Upper lobe of left lung (tissue), 4 donors: ENCODE measurements at regions not wholly inside any gene's neighbourhood (a gene's known extent, or its start where the extent isn't known, plus 50 kb on each side); places are given as distances from the start of the nearest gene placed in this dataset.

Experiments used
- POLR2AphosphoS5 ChIP-seq, 2 donors: sonication (generic); formaldehyde crosslinking; IDR thresholded peaks; one replicate each; pipeline ENCODE4 v1.5.1; 2017; ENCODE audit warnings: antibody characterized with exemption in 2 of 2
- TF ChIP-seq, protein P1 (sequence below), 6 experiments: fragments of 450-650 bp in 4 of 6; fragments of 200-600 bp in 2 of 6; sonication (generic) in 2 of 6; IDR thresholded peaks; one replicate each; pipeline ENCODE4 v1.5.1; 2016 to 2019; ENCODE audit warnings: antibody characterized with exemption in 6 of 6

DNA sequence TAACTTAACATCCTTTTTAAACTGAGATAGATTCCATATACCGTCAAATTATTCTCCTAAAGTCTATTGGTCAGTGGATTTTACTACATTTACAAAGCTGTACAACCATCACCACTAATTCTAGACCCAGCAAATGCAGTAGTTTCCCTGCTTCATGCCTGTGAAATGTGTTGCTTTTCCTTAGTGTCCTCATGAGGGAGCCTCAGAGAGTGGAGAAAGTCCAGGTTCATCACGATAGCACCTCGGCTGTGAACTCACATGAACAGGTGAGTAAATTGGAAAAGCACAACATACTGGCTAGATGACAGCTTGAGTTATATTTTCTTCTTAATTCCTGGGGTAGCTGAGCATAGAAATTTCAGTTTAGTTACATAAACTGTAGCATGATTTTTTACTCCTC, 653.7 kb downstream of the MTRR start:
- TF ChIP-seq, protein P1, sequence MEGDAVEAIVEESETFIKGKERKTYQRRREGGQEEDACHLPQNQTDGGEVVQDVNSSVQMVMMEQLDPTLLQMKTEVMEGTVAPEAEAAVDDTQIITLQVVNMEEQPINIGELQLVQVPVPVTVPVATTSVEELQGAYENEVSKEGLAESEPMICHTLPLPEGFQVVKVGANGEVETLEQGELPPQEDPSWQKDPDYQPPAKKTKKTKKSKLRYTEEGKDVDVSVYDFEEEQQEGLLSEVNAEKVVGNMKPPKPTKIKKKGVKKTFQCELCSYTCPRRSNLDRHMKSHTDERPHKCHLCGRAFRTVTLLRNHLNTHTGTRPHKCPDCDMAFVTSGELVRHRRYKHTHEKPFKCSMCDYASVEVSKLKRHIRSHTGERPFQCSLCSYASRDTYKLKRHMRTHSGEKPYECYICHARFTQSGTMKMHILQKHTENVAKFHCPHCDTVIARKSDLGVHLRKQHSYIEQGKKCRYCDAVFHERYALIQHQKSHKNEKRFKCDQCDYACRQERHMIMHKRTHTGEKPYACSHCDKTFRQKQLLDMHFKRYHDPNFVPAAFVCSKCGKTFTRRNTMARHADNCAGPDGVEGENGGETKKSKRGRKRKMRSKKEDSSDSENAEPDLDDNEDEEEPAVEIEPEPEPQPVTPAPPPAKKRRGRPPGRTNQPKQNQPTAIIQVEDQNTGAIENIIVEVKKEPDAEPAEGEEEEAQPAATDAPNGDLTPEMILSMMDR (IDR thresholded peaks at IDR 0.05) = no peak
- no peak for TF ChIP-seq POLR2AphosphoS5 (IDR thresholded peaks at IDR 0.05)
